Lung microvascular endothelial cell (primary cell): ENCODE measurements at regions not wholly inside any gene's neighbourhood (a gene's known extent, or its start where the extent isn't known, plus 50 kb on each side); places are given as distances from the start of the nearest gene placed in this dataset.
"Not testable (repeated sequence)": the region's sequence is repeated elsewhere in the genome, so short reads cannot be mapped to it uniquely, and the experiment has no call there.

Experiments used
- DNase-seq, 2 donors: peaks; one replicate each; pipeline versions ENCODE4 v3.0.0 to v3.0.0-alpha.2; 2010; ENCODE audit warnings: low read depth in 2 of 2

DNA sequence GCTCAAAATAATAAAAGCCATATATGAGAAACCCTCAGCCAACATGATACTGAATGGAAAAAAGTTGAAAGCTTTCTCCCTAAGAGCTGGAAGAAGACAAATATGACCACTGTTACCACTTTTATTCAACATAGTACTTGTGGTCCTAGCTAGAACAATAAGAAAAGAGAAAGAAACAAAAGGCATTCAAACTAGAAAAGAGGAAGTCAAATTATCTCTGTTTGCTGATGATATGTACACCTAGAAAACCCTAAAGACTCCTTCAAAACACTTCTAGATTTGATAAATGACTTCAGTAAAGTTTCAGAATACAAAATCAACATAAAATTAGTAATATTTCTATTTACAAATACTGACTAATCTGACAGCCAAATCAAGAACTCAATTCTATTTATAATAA lies 328.8 kb upstream of the GCFC2 start:
- DNase-seq, result no peak

GRCh38 chr2:76027761-76028160 lies 317.0 kb upstream of the GCFC2 start:
- no peak for DNase-seq

DNA sequence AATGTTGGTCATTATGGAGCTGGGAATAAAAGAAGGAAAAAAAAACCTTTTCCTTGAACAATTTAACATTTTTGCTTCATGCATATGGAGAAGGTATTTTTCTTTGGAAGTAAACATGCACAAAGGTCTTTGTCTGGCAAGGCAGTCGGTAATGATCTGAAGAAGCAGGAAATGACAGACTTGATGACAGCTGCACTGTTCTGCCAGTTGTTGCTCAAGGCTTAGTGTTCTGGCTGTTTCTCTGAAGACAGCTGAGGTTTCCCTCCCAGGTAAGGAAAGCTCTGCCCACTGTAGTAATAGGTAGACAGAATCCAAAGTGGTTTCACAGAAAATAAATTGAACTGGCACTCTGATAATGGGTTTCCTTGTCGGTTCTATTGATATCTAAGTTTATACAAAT lies 308.4 kb upstream of the GCFC2 start:
- no peak for DNase-seq

- no peak for DNase-seq
Observed at GRCh38 chr2:76009484-76009883, 298.8 kb upstream of the GCFC2 start.

GRCh38 chr2:76008001-76008702 lies 297.4 kb upstream of the GCFC2 start:
- no peak for DNase-seq

DNA sequence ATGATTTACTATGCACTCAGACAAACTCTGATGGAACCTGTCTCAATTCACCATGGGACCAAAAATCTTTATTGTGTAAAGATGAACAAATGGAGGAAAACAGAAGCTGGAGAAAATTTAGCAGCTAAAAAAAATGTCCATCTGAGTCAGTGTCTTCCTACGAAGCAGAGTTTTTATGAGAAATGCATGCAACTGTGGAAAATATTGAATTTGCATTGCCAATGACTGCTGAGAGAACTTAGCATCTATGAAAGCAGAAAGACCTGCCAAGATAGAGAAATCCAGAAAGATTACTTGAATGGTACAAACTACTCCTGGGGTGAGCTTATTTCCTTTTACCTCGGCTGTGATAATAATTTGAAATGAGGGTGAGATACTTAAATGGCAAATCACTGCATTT lies 289.7 kb upstream of the GCFC2 start:
- DNase-seq, result no peak

- DNase-seq, result no peak
Observed at GRCh38 chr2:75998451-75998850, 287.7 kb upstream of the GCFC2 start.

DNA sequence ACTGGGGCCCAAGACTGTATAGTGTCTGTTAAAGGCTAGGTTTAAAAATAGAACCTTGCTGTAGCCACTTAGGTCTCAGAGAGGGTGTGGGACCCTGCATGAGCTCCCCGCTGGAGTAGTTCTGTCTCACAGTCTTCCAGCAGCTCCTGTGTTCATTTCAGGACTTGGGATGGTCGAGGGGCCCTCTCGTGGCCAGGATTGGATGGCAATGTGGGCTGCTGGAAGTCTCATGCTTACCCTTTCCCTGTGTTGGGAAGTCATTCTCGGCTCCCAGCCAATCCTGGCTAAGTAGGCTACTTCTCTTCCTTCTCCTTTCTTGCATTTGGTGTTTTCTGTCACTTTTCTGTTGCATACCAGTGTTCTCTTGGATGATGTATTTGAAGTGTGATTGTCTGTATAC lies 284.0 kb upstream of the GCFC2 start:
- no peak for DNase-seq

DNA sequence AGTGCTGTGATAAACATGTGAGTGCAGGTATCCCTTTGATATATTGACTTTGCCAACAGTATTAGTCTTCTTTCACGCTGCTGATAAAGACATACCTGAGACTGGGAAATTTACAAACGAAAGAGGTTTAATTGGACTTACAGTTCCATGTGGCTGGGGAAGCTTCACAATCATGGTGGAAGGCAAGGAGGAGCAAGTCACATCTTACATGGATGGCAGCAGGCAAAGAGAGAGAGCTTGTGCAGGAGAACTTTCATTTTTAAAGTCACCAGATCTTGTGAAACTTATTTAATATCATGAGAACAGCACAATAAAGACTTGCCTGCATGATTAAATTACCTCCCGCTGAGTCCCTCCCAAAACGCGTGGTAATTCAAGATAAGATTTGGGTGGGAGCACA lies 277.9 kb upstream of the GCFC2 start:
- DNase-seq, result not testable (repeated sequence)

DNA sequence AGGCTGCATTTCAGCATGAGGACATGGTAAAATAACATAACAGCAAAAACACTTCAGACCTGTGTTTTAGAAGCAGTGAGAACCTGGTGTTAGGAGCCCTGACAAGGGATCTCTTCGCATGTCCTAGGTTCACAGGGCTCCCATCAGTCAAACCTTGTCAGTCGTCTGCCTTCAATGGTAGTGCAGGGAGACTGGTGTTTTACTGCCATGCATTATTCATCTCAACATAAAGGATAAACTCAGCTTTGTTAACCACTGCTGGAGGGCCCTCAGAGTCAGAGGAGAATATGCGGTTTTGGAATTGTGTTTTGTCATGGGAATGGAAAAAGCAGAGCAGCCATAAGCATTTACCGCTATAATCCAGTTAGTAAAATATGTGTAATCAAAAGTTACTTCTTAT lies 275.9 kb upstream of the GCFC2 start:
- no peak for DNase-seq

DNA sequence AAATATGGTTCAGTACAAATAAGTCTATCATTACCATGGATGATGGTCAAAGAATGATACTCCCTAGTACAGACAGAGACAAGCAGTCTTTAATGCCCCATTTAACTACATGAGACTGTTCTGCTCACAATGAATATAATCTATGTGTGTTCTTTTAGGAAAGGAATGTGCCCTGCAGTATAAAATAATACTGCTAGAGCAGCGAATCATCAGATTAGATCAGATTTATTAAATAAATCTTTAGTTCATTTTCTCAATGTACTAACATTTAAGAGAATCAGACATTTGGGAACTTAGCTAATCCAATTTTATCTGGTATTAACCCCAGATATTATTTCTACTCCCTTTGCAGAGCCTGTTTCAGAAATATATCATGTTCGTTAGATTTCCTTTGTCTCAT lies 272.0 kb upstream of the GCFC2 start:
- DNase-seq, result no peak

DNA sequence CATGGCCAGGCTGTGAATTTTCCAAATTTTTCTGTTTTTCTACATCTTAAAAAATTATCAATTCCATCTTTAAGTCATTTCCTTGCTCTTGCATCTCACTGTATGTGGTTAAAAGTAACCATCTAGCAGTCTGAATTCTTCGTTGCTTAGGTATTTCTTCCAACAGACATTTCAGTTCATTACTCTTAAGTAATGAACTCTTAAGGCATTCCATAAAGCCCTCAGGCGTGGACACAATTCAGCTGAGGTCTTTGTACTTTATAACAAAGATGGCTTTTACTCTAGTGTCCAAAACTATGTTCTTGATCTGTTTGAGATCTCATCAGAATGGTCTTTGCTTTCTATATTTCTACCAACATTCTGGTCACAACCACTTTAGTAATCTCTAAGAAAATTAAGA lies 253.9 kb upstream of the GCFC2 start:
- no peak for DNase-seq

DNA sequence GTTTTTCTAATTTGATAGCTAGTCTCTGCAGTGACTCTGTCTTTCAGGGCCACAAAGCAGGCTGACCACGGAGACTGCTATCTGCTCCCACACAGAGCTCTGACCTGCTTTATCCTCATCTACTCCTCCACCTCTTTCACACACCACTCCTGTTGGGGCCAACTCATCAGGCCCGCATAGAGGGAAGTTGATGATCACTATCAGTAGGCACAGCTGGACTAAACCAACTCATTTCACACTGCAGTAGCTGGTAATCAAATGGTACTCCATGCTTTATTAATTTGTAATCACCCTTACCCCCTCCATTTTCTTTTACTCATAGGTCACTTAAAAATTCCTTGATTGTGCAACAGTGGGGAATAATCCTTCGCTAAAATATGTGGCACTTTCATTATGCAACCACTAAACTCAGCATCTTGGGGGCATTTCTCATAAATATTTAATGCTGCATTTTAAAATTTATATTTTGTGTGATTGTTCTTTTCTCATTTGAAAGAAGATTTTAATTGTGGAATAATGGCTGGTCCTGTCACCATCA lies 249.8 kb upstream of the GCFC2 start:
- no peak for DNase-seq

GRCh38 chr2:75959724-75960471 lies 249.2 kb upstream of the GCFC2 start:
- DNase-seq, result no peak

DNA sequence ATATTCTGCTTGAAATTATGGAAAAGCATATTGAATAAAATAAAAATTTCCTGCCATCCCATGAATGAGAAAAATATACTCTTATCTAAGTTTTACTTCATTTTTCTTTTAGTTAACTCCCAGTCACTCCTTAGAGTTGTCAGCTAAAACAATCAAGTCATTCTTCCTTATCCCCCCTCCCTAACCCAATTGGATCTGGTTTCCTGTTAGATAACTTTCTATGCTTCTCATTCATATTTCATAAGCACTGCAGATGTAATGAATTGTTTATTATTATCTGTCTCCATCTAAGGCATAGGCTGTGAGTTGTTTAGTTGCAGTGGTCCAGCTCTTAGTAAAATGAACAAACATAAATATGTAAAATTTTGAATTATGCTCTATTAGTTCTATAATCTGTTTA lies 244.0 kb upstream of the GCFC2 start:
- DNase-seq, result no peak

- DNase-seq, result no peak
Observed at GRCh38 chr2:75952173-75952572, 241.5 kb upstream of the GCFC2 start.

DNA sequence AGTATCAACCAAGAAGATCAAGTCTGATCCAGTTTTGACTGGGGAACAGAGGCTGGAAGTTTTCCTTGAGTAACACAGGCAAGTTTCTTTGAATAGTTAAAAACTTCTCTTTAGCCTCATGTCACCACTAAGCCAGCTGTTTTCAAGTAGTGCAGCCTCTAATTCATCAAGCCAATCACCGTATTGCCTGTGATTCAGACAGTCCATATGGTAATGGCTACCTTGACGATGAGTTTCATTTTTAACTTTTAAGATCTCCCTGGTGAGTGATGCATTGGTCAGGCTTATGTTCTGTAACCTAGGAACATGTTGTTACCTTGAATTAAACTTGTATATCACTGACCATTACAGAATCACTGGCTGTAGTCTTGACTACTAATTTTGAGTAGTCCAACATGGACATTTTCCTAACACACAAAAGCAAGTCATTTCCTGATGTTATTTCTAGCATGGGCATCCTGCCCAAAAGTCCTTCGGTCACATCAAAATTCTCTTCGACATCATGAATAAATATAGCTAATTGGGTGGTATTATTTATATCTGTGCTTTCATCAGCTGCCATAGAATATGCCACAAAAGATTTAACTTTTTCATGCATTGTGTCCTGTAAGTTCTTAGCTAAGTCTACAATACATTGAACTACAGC lies 238.8 kb upstream of the GCFC2 start:
- DNase-seq, result no peak

DNA sequence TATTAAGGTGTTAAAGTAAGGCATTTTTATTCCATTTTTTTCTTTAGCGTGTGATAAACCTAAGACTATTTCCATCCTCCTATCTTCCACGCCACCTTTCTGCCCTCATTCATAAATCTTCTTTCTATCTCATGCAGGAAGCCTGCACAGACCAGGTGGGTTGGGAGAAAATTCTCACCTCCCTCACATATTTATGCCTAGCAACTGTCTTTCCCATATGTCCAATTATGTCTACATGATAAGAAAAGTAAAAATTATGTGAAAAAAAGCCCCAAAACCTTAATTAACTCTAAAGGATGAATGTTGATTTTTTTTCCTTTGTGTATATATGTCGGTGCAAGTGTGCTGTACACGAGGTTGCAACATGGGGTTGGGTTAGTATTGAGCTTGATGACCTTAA lies 225.6 kb upstream of the GCFC2 start:
- DNase-seq, result no peak

DNA sequence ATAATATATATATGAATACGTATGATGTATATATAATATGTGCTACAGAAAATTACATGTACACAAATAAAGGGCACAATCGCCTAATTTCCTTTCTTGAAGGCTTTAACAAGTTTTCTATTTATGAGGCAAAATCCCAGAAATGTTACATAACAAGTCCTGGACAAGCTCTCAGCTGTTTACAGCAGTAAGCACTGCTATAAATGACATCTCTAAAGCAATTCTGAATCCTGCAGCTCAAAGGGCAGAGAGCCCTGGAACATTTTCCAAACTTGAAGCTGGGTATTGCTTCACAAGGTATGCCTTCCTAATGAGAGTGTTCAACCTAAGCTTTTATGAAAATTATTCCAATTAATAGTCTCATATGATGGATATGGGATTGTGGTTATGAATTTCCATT lies 222.3 kb upstream of the GCFC2 start:
- DNase-seq, result no peak

DNA sequence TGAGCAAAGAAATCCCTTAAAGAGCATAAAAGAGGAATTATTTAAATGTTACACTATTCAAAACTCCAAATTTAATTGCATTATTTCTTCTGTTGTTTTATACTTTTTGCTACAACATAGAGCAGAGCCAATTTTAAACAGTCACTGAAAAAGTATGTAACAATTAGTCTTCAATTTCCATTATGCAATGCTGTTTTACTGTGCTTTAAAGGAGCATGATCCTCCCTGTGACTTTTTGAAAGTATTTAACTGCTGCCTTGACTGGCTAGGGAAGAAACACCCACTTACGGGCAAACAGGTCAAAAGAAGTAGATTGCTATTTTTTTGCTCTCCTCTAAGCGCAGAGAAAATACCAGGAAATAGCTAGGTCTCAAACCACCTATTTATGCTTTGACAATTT lies 217.4 kb upstream of the GCFC2 start:
- DNase-seq, result no peak

DNA sequence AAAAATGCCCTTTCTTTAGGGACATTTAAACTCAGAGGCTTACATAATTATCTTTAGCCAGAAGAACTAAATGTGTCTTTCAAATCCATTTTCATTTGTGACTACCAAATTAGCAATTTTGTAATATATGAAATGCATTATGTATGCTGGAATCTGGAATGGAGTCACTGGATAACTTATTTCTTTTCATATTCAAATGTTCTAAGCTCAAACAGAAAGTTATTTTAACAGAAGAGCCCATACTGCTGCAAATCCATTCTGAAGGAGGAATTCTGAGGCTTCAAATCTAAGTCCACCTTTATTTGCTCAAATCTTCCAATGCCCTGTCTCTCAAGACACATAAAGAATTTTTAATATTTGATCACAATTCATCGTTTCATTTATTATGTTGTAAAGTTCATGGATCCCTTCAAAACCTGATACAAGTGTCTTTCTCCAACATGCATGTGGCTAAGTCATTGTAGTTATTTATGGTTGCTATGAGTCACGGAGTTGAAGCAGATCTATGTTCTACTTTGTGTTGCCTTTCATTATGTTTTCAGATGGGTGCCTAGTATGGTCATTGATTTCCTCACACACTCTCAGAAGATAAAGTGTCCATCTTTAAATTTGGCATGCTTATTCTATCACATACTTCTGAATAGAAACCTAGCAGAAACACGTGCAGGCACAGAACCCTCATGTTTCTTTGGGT lies 214.8 kb upstream of the GCFC2 start:
- DNase-seq, result no peak

- DNase-seq, result no peak
Observed at GRCh38 chr2:75922191-75922590, 211.5 kb upstream of the GCFC2 start.
